ENCODE measurements at regions not wholly inside any gene's neighbourhood (a gene's known extent, or its start where the extent isn't known, plus 50 kb on each side); places are given as distances from the start of the nearest gene placed in this dataset.

DNA sequence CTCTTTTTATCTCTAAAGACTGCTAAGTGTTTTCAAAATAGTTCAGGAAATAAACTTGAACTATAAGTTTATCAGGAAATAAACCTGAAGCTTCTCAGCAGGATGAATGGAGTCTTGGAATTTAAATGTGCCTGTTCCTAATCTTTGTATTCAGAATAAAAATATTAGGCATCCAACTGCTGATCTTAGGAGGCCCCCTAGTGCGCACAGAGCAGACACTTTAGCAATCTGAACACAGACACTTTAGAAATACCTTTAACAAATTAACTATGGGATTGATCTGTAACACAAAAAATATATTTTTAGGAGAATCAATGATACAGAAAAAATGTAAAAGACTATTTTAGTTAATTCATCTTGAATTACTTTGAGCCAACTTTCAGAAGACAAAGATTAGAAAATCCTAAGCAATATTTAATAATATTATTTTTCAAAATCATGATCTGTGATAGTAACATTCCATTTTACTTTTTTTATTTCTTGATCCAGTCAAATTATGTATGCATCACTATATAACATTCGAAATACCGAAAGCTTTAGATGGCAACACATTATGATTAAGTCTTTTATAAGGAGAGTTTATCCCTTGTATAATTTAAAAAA is 80.9 kb downstream of the SLC41A2 start:
- DNase-seq: peak; percentile 24 to 53
- no peak for TF ChIP-seq POLR2A (IDR thresholded peaks at IDR 0.05; ENCODE audit: low read length)
- no peak for TF ChIP-seq GATA1 (IDR thresholded peaks at IDR 0.05; ENCODE audit: low read depth, low read length)

DNA sequence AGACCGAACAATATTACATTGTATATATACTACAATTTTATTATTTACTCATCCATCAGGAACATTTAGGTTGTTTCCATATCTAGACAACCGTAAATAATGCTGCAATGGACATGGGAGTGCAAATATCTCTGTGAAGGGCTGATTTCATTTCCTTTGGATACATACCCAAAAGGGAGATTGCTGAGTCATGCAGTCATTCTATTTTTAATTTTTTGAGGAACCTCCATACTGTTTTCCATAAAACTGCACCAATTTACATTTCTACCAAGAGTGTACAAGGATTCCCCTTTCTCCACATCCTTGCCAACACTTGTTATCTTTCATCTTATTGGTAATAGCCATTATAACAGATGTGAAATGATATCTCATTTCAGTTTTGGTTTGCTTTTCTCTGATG is 84.7 kb downstream of the SLC41A2 start:
- no peak for DNase-seq
- TF ChIP-seq GATA1 (IDR thresholded peaks at IDR 0.05; ENCODE audit: low read depth, low read length) (no peak), POLR2A (IDR thresholded peaks at IDR 0.05; ENCODE audit: low read length) (no peak)

DNA sequence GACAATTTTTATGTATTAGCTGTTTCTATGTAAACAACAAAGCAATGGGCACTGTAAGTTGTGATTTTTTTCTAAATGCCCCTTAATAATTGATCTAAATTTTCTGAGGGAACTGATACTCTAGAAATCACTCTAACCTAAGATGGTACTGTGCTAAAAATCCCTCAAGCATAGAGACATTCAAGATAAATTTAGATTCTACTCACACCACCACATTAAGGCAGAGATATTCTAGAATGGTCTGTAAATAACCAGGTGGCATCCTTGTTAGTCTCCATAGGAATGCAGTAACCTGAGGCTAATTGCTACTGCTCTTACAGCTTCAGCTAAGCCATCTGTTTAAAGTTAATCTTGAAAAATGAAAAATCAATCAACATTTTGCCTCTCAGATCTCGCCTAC is 87.3 kb downstream of the SLC41A2 start:
- TF ChIP-seq GATA1 (IDR thresholded peaks at IDR 0.05; ENCODE audit: low read depth, low read length) (no peak), POLR2A (IDR thresholded peaks at IDR 0.05; ENCODE audit: low read length) (no peak)
- DNase-seq: no peak

DNA sequence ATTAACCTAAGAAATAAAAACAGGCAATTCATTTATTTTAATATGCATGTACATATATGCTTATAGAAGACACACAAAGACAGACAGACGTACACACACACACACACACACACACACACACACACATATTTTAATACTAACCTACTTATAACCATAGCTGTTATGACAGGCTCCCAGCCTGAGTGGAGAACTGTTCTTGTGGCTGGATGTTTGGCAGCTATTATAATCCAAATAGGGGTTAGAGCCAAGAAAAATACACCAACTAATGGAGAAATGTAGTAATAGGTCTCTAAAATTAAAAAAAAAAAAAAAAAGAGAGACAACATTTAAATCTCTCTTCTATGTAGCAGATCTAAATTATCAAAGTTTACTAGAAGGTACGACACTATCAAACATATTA is 91.8 kb downstream of the SLC41A2 start:
- DNase-seq: no peak
- TF ChIP-seq POLR2A (IDR thresholded peaks at IDR 0.05; ENCODE audit: low read length): no peak
- TF ChIP-seq GATA1 (IDR thresholded peaks at IDR 0.05; ENCODE audit: low read depth, low read length): no peak

DNA sequence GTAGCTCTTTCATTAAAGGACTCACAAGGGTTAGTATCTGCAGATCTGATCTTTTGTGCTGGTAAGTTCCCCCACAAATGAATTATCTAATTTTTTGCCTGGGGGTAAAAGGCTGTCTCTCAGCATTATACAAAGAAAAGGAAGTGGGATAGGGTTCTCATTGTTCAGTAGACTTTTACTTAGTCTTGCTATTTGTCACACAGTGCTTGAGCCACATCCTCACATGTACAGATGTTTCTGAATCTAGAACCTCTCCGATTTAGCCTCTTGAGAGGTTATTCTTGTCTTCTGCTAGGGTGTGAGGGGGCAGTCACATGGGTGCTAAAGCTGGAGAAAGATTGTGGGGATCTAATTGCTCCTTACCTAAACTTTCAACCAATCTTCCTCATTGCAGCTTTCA is 93.0 kb downstream of the SLC41A2 start:
- no peak for DNase-seq
- TF ChIP-seq POLR2A (IDR thresholded peaks at IDR 0.05; ENCODE audit: low read length) (no peak), GATA1 (IDR thresholded peaks at IDR 0.05; ENCODE audit: low read depth, low read length) (no peak)

DNA sequence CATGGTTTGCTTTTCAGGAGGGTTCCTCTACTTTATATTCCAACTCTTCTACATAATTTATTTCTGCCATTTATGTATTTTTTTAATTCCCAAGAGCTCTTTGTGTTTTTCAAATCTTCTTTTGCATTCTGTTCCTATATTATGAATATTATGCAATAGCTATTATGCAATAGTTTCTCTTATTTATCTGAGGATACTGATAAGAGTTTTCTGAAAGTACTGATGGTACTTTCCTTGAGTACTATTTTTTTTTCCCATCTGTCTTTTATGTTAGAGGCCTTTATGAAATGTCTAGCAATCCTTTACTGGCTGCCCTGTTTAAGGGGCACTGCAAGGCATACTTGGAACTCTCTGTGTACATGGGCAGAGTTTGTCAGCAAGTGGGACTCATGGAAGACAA is 93.4 kb downstream of the SLC41A2 start:
- DNase-seq: peak; percentile 3 to 14
- TF ChIP-seq GATA1 (IDR thresholded peaks at IDR 0.05; ENCODE audit: low read depth, low read length) (no peak), POLR2A (IDR thresholded peaks at IDR 0.05; ENCODE audit: low read length) (no peak)

DNA sequence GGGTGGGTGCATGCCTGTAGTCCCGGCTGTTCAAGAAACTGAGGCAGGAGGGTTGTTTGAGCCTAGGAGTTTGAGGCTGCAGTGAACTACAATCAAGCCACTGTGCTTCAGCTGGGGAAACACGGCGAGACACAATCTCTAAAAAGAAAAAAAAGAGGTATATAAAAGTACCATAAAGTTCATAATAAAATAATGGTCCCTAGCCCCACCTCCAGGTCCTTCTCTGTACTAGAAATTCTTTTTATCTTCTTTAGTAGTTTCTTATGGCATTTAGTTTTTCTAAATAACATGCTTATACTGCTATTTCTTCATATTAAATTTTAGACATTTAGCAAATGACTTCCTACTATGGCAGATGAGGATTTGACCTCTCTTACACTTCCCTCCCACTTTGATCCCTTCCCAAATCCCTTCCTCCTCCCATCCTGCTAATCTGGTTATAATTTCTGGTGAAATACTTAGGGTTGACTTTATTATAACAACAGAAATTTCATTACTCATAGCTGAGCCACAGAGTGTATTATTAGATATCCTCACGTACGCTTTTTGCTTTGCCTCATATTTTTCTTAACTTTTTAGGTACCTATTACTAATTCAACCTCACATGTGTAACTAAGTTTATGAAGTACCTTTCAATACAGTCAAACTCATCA is 94.7 kb downstream of the SLC41A2 start:
- TF ChIP-seq GATA1 (IDR thresholded peaks at IDR 0.05; ENCODE audit: low read depth, low read length) (no peak), POLR2A (IDR thresholded peaks at IDR 0.05; ENCODE audit: low read length) (no peak)
- DNase-seq: no peak

DNA sequence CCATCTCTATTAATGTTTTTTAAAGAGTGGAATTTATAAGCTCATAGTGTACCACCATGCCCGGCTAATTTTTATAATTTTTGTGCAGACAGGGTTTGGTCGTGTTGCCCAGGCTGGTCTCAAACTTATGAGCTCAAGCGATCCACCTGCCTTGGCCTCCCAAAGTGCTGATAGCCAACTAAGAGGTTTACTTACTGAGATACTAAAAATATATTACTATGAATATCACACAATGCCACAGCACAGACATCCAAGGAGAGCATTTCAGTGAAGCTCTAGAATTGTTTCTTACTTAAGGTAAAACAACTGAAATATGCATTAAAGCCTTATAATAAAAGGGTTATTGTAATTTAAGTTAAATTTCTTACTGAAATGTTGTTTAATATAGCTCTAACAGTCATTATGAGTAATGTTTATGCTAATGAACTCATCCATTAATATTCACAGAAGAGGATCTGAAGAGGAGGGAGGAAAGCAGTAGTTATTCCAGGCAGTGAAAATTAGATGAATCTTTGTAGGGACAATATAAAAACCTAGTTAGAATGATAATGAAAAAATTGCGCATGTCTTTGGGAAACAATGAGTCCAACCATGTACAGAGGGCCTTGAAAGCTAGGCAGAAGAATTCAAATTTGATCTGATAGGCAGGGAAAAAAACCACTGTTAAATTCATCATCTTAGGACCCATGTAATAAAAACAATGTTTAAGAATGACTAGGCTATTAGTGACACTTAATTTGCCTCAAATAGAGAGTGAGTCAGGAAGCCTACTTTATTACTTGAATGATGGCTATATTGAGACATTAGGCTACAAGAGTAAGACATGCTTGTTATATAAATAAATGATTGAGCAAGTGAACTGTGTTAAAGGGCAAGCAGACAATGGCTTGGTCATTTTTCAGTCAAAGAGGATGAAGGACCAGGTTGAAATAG is 99.2 kb downstream of the SLC41A2 start:
- DNase-seq: no peak
- no peak for TF ChIP-seq GATA1 (IDR thresholded peaks at IDR 0.05; ENCODE audit: low read depth, low read length)
- no peak for TF ChIP-seq POLR2A (IDR thresholded peaks at IDR 0.05; ENCODE audit: low read length)

DNA sequence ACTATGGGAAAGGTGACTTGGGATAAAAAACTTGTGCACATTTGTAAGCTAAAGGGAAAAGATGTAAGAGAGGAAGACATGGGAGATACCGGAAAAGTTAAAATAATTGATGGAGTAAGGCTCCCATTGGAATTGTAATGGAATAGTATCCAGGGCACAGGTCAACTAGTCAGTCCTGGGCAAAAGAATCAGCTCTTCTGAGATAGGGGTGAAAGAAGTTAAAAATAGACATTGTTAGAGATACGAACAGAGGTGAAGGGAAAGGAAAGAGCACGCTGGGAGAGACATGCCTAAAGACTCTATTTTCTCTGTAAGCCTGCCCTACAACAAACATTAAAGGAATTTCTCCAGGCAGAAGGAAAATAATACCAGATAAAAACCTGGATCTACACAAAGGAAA is 101.6 kb downstream of the SLC41A2 start:
- TF ChIP-seq POLR2A (IDR thresholded peaks at IDR 0.05; ENCODE audit: low read length) (no peak), GATA1 (IDR thresholded peaks at IDR 0.05; ENCODE audit: low read depth, low read length) (no peak)
- no peak for DNase-seq

DNA sequence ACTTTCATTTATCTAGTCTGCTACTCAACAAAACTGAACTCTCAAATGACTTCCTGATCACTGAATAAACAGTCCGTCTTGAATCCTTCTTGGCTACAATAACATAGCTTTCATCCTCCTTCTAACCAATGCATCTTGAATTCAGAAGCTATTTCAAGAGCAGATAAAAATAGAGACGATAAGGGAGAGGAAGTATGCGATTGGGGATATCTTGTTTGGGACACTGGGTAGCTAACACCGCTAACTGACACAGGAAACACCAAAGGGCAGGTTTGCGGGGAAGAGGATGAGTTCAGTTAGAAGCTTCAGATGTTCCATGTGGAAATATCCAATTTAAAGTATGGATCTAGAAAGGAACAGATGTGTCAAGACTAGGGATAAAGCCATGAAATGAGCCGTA is 102.5 kb downstream of the SLC41A2 start:
- no peak for DNase-seq
- TF ChIP-seq POLR2A (IDR thresholded peaks at IDR 0.05; ENCODE audit: low read length) (no peak), GATA1 (IDR thresholded peaks at IDR 0.05; ENCODE audit: low read depth, low read length) (no peak)

DNA sequence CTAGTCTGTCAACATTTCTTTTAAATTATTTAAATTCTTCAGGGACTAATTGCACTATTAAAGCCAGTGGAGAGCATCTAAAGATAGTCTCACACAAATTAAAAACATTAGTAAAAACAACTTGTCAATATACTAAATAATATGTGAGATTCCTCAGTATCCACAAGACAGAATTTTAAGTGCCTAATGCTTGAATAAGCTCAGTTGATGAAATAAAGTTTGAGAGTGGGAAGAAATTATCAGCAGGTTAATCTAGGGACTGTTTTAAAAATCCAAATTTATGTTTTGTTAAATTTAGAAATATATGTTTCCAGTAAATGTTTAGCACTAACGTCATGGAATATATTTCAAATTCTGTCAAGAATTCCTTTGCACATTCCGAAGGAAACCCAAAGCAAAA is 105.2 kb downstream of the SLC41A2 start:
- no peak for TF ChIP-seq POLR2A (IDR thresholded peaks at IDR 0.05; ENCODE audit: low read length)
- no peak for TF ChIP-seq GATA1 (IDR thresholded peaks at IDR 0.05; ENCODE audit: low read depth, low read length)
- no peak for DNase-seq

DNA sequence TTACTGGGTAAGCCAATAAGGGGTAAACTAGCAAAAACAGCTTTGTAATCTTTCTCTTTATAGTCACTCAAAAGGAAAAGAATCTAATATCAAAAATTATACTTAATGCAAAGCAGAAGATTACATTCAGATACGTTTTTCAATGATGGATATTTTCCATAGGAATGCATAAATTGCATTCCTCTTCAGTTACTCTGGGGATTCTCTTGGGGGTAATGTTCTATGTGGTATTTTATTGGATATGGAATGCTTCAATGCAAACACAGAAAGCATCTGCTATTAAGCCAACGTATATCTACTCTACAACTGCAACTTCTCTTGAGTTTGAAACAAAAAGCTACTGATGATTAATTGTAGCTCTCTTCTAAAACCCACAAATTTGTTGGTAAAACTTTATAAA is 106.0 kb downstream of the SLC41A2 start:
- no peak for TF ChIP-seq POLR2A (IDR thresholded peaks at IDR 0.05; ENCODE audit: low read length)
- TF ChIP-seq GATA1 (IDR thresholded peaks at IDR 0.05; ENCODE audit: low read depth, low read length): no peak
- DNase-seq: no peak

DNA sequence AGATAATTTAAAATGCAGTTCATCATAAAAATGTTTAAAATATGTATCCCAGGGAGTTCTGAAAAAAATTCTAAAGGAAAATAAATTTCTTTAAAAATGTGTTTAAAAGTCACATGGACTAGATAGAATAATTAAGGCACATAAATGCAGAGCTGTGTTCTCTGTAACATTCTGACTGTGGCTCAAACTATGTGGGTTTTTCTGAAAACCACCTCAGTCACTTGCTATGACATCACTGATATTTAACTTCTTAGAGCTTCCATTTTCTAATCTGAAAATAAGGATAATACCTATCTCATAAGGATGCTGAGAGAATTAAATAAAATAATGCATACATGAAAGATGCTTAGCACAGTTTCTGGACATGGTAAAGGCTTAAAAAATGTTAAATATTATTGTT is 107.3 kb downstream of the SLC41A2 start:
- no peak for DNase-seq
- no peak for TF ChIP-seq POLR2A (IDR thresholded peaks at IDR 0.05; ENCODE audit: low read length)

DNA sequence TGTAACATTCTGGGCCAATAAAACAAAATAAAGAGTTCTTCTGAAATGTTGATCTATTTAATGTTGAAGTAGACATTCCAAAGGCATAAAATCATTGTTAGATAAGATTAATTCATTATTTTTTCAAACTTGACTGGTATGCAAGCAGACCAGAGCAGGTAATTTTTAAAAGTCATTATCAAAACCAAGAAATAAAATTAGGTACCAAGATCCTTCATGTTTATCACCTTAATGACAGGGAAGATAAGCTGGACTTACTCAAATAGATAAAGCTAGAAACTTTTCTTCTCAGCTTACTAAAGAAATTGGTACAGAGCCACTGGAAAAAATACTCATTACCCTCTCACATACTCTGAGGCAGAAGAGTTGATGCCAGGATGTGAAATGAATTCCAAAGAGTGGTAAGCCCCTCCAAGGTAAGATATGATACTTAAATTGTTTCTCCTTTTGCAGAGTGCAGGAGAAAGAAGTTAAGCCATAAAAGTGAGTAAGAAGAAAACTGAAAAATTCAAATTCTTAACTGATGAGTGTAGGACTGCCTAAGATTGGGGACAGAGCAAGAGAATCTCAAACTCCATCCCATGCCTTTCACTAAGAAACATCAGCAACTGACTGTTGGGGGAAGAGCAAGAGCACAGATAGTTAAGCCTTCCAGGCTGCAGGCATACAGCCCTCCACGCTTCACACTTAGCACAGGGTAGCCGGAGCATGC is 111.9 kb downstream of the SLC41A2 start:
- DNase-seq: no peak
- TF ChIP-seq GATA1 (IDR thresholded peaks at IDR 0.05; ENCODE audit: low read depth, low read length) (no peak), POLR2A (IDR thresholded peaks at IDR 0.05; ENCODE audit: low read length) (no peak)

Measured in erythroblast (primary cell).